ENCODE measurements at regions not wholly inside any gene's neighbourhood (a gene's known extent, or its start where the extent isn't known, plus 50 kb on each side); places are given as distances from the start of the nearest gene placed in this dataset.

GRCh38 chr10:118110750-118111149 lies 64.0 kb upstream of the RAB11FIP2 start:
- no peak for TF ChIP-seq CTCF (IDR thresholded peaks at IDR 0.05)
- no peak for TF ChIP-seq POLR2A (IDR thresholded peaks at IDR 0.05)
